CD8-positive, alpha-beta memory T cell (primary cell): ENCODE measurements at regions not wholly inside any gene's neighbourhood (a gene's known extent, or its start where the extent isn't known, plus 50 kb on each side); places are given as distances from the start of the nearest gene placed in this dataset.
A peak's percentile ranks its signal among the peaks of the same experiment; 100 is the strongest.
"Not testable (repeated sequence)": the region's sequence is repeated elsewhere in the genome, so short reads cannot be mapped to it uniquely, and the experiment has no call there.

Experiments used
- CTCF ChIA-PET: fragments of 350-600 bp; sonication (Branson Sonifier 250); formaldehyde crosslinking; loops from one replicate; lab custom pipeline; 2021; ENCODE audit warnings: antibody characterized with exemption; lab: Charles Lee
- POLR2A ChIA-PET: fragments of 350-600 bp; sonication (Branson Sonifier 250); formaldehyde crosslinking; loops from one replicate; lab custom pipeline; 2021; ENCODE audit warnings: antibody characterized with exemption; lab: Charles Lee
- DNase-seq, 5 donors: peaks; one replicate each; pipeline versions ENCODE4 v3.0.0 to v3.0.0-alpha.2; 2020 to 2022; ENCODE audit warnings: mixed read lengths in 1 of 5
- H3K27ac ChIP-seq: one replicate; pipeline ENCODE4 v1.7.0; 2013; ENCODE audit warnings: low read depth, mild to moderate bottlenecking, low read length, moderate library complexity
- H3K27me3 ChIP-seq: 2 replicates; pipeline ENCODE4 v1.7.0; 2013; ENCODE audit warnings: low read length, mild to moderate bottlenecking; ENCODE audit not compliant: insufficient read depth, poor library complexity, severe bottlenecking
- H3K36me3 ChIP-seq: 2 replicates; pipeline ENCODE4 v1.7.0; 2013; ENCODE audit warnings: mild to moderate bottlenecking, low read length, moderate library complexity; ENCODE audit not compliant: insufficient read depth
- H3K4me1 ChIP-seq: 2 replicates; pipeline ENCODE4 v1.7.0; 2013; ENCODE audit warnings: mild to moderate bottlenecking, low read length, moderate library complexity; ENCODE audit not compliant: insufficient read depth
- H3K4me3 ChIP-seq: 2 replicates; pipeline ENCODE4 v1.7.0; 2013; ENCODE audit warnings: mild to moderate bottlenecking, low read length
- H3K9me3 ChIP-seq: 2 replicates; pipeline ENCODE4 v1.7.0; 2013; ENCODE audit warnings: mild to moderate bottlenecking, low read length
- H3K27ac Mint-ChIP-seq, 8 donors: one replicate each; pipeline ENCODE4 v1.8.0; 2020 to 2021; ENCODE audit warnings: mixed read lengths in 8 of 8, mild to moderate bottlenecking in 6 of 8, inconsistent platforms in 3 of 8, moderate library complexity in 3 of 8
- H3K27me3 Mint-ChIP-seq, 2 donors: one replicate each; pipeline ENCODE4 v1.8.0; 2020 to 2021; ENCODE audit warnings: mixed read lengths in 2 of 2, mild to moderate bottlenecking in 1 of 2, moderate library complexity in 1 of 2
- H3K36me3 Mint-ChIP-seq, 3 donors: one replicate each; pipeline ENCODE4 v1.8.0; 2020 to 2021; ENCODE audit warnings: mixed read lengths in 3 of 3, inconsistent platforms in 1 of 3, mild to moderate bottlenecking in 1 of 3
- H3K4me1 Mint-ChIP-seq, 3 donors: one replicate each; pipeline ENCODE4 v1.8.0; 2020 to 2021; ENCODE audit warnings: mixed read lengths in 3 of 3, inconsistent platforms in 1 of 3, mild to moderate bottlenecking in 1 of 3
- H3K4me3 Mint-ChIP-seq, 7 donors: one replicate each; pipeline ENCODE4 v1.8.0; 2020 to 2021; ENCODE audit warnings: mixed read lengths in 7 of 7, mild to moderate bottlenecking in 6 of 7, moderate library complexity in 4 of 7, inconsistent platforms in 2 of 7
- H3K9me3 Mint-ChIP-seq, 5 donors: one replicate each; pipeline ENCODE4 v1.8.0; 2020 to 2022; ENCODE audit warnings: mixed read lengths in 5 of 5, mild to moderate bottlenecking in 3 of 5, moderate library complexity in 2 of 5, inconsistent platforms in 1 of 5

- DNase-seq, result no peak
- no peaks in the 10 kb centered on the region for H3K4me1 ChIP-seq
- H3K27me3 ChIP-seq, result no peaks in the 10 kb centered on the region
- peaks cover 13 to 75% (median 59%) of the 10 kb centered on the region in 3 donors for H3K36me3 Mint-ChIP-seq
- no peak overlapping the region for H3K4me3 ChIP-seq
- ChIA-PET POLR2A (no interaction called here), CTCF (no interaction called here)
- peaks cover 6% of the 10 kb centered on the region for H3K9me3 ChIP-seq
- H3K9me3 Mint-ChIP-seq, result peaks cover 20 to 46% (median 41%) of the 10 kb centered on the region in 5 donors
- H3K4me1 Mint-ChIP-seq, result peaks cover 0 to 4% (median 0%) of the 10 kb centered on the region in 3 donors
- no peak overlapping the region for H3K27ac ChIP-seq
- no peaks in the 10 kb centered on the region for H3K36me3 ChIP-seq
- peaks cover 0 to 2% of the 10 kb centered on the region in 2 donors for H3K27me3 Mint-ChIP-seq
- no peak overlapping the region for H3K27ac Mint-ChIP-seq
- no peak overlapping the region for H3K4me3 Mint-ChIP-seq
These were observed 117.4 kb upstream of the ZC4H2 start for GRCh38 chrX:65093658-65094057.

DNA sequence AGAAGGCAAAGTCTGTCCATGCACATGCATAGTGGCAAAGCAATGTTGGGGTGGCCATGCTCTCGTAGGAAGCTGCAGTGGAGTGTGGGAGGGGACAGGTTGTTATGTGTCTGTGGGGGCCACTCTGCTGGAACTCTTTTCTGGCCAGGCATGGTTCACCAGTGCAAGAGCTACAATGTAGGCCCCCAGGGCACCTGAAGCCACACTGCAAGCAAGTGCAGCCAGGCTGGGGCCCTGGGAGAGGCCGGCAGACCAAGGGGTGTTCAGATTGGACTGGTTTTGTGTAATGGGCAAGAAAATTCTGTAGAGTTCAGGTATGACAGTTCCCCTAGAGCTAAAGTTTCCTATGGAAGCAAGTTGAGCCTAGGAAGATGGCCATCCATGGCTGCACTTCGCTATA is 97.0 kb upstream of the ZC4H2 start:
- no peak overlapping the region for H3K4me3 ChIP-seq
- Mint-ChIP-seq H3K4me3 (no peak overlapping the region), H3K36me3 (peaks cover 37 to 97% (median 80%) of the 10 kb centered on the region in 3 donors), H3K4me1 (peaks cover 0 to 8% (median 0%) of the 10 kb centered on the region in 3 donors), H3K27ac (no peak overlapping the region), H3K27me3 (peaks cover 0 to 17% of the 10 kb centered on the region in 2 donors), H3K9me3 (peaks cover 21 to 77% (median 55%) of the 10 kb centered on the region in 5 donors)
- ChIA-PET POLR2A (no interaction called here), CTCF (no interaction called here)
- no peaks in the 10 kb centered on the region for H3K36me3 ChIP-seq
- H3K4me1 ChIP-seq, result no peaks in the 10 kb centered on the region
- no peak overlapping the region for H3K27ac ChIP-seq
- H3K9me3 ChIP-seq, result no peaks in the 10 kb centered on the region
- H3K27me3 ChIP-seq, result no peaks in the 10 kb centered on the region
- no peak for DNase-seq

GRCh38 chrX:65072590-65072989 is 96.3 kb upstream of the ZC4H2 start:
- Mint-ChIP-seq H3K27ac (no peak overlapping the region), H3K4me3 (no peak overlapping the region), H3K9me3 (peaks cover 22 to 74% (median 50%) of the 10 kb centered on the region in 5 donors), H3K4me1 (peaks cover 0 to 11% (median 0%) of the 10 kb centered on the region in 3 donors), H3K27me3 (peaks cover 0 to 17% of the 10 kb centered on the region in 2 donors), H3K36me3 (peaks cover 32 to 97% (median 78%) of the 10 kb centered on the region in 3 donors)
- no peaks in the 10 kb centered on the region for H3K27me3 ChIP-seq
- H3K4me1 ChIP-seq, result no peaks in the 10 kb centered on the region
- no peak overlapping the region for H3K4me3 ChIP-seq
- CTCF ChIA-PET, result no interaction called here
- H3K27ac ChIP-seq, result no peak overlapping the region
- H3K36me3 ChIP-seq, result no peaks in the 10 kb centered on the region
- no peak for DNase-seq
- POLR2A ChIA-PET, result no interaction called here
- no peaks in the 10 kb centered on the region for H3K9me3 ChIP-seq

DNA sequence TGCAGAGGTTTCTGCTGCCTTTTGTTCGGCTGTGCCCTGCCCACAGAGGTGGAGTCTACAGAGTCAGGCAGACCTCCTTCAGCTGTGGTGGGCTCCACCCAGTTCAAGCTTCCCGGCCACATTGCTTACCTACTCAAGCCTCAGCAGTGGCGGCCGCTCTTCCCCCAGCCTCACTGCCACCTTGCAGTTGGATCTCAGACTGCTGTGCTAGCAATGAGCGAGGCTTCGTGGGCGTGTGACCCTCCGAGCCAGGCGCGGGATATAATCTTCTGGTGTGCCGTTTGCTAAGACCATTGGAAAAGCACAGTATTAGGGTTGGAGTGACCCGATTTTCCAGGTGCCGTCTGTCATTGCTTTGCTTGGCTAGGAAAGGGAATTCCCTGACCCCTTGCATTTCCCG is 82.4 kb upstream of the ZC4H2 start:
- H3K36me3 ChIP-seq, H3K27ac Mint-ChIP-seq, H3K4me3 ChIP-seq, CTCF ChIA-PET, H3K4me1 ChIP-seq, H3K9me3 ChIP-seq, H3K27me3 ChIP-seq, H3K27ac ChIP-seq, H3K4me1 Mint-ChIP-seq, DNase-seq, H3K4me3 Mint-ChIP-seq, H3K27me3 Mint-ChIP-seq, POLR2A ChIA-PET: not testable (repeated sequence)
- H3K36me3 Mint-ChIP-seq, result peaks cover 6 to 60% (median 50%) of the 10 kb centered on the region in 3 donors
- H3K9me3 Mint-ChIP-seq, result peaks cover 0 to 44% (median 12%) of the 10 kb centered on the region in 5 donors

DNA sequence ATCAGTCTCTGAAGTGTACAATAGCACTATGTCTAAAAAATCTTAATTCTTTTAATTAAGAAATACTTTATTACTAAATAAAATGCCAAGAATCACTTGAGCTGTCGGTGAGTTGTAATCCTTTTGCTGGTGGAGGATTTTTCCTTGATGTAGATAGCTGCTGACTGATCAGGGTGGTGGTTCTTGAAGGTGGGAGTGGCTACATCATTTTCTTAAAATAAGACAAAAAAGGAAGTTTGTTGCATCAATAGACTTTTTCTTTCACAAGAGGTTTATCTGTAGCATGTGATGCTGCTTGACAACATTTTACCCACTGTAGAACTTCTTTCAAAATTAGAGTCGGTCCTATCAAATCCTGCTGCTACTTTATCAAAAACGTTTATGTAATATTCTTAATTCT is 68.8 kb upstream of the ZC4H2 start:
- H3K36me3 Mint-ChIP-seq, result peaks cover 0 to 20% (median 11%) of the 10 kb centered on the region in 3 donors
- ChIA-PET CTCF (no interaction called here), POLR2A (no interaction called here)
- H3K4me1 ChIP-seq, result no peaks in the 10 kb centered on the region
- no peak overlapping the region for H3K27ac Mint-ChIP-seq
- H3K36me3 ChIP-seq, result no peaks in the 10 kb centered on the region
- H3K4me3 Mint-ChIP-seq, result no peak overlapping the region
- H3K9me3 ChIP-seq, result no peaks in the 10 kb centered on the region
- H3K4me1 Mint-ChIP-seq, result peaks cover 4 to 19% (median 5%) of the 10 kb centered on the region in 3 donors
- no peak overlapping the region for H3K27ac ChIP-seq
- no peak overlapping the region for H3K4me3 ChIP-seq
- no peaks in the 10 kb centered on the region for H3K27me3 ChIP-seq
- DNase-seq, result no peak
- peaks cover 0 to 2% of the 10 kb centered on the region in 2 donors for H3K27me3 Mint-ChIP-seq
- H3K9me3 Mint-ChIP-seq, result peaks cover 6 to 9% (median 7%) of the 10 kb centered on the region in 5 donors

DNA sequence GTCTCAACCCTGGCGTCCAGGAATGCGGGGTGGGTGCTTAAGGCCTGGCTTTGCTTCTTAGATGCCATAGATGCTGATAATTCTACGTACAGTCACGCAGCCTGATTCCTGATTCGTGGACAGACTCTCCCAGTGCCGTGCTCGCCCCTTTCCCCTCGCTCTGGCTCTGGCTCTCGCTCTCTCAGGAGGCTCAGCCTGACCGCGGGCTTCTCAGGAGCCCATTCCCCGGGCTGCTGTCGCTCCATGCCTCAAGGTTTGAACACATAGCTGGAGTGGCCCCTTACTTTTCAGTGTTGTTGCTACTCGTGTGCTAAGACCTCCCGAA is 59.2 kb upstream of the ZC4H2 start:
- ChIA-PET CTCF (interaction anchor here (1.4 to 1.5 kb wide), 3 partner anchors 11 to 494 kb away, joined by 4 to 5 read pairs (median 5); partner anchors contain the start of gene ZC4H2), POLR2A (interaction anchor here (1.0 kb wide), 1 partner anchor 641 kb away, joined by 4 read pairs; the partner anchor contains the start of gene MTMR8)
- H3K4me3 Mint-ChIP-seq, result peak overlapping the region; percentile 91 to 95 (median 93)
- H3K36me3 Mint-ChIP-seq, result peaks cover 0 to 4% (median 0%) of the 10 kb centered on the region in 3 donors
- no peaks in the 10 kb centered on the region for H3K27me3 ChIP-seq
- H3K27ac ChIP-seq, result peak overlapping the region; percentile 65
- no peaks in the 10 kb centered on the region for H3K4me1 ChIP-seq
- H3K27ac Mint-ChIP-seq, result peak overlapping the region; percentile 63 to 95 (median 92)
- peaks cover 0 to 15% of the 10 kb centered on the region in 2 donors for H3K27me3 Mint-ChIP-seq
- no peaks in the 10 kb centered on the region for H3K9me3 Mint-ChIP-seq
- peak overlapping the region; percentile 77 for H3K4me3 ChIP-seq
- H3K36me3 ChIP-seq, result no peaks in the 10 kb centered on the region
- DNase-seq, result no peak
- peaks cover 18 to 43% (median 18%) of the 10 kb centered on the region in 3 donors for H3K4me1 Mint-ChIP-seq
- H3K9me3 ChIP-seq, result no peaks in the 10 kb centered on the region

DNA sequence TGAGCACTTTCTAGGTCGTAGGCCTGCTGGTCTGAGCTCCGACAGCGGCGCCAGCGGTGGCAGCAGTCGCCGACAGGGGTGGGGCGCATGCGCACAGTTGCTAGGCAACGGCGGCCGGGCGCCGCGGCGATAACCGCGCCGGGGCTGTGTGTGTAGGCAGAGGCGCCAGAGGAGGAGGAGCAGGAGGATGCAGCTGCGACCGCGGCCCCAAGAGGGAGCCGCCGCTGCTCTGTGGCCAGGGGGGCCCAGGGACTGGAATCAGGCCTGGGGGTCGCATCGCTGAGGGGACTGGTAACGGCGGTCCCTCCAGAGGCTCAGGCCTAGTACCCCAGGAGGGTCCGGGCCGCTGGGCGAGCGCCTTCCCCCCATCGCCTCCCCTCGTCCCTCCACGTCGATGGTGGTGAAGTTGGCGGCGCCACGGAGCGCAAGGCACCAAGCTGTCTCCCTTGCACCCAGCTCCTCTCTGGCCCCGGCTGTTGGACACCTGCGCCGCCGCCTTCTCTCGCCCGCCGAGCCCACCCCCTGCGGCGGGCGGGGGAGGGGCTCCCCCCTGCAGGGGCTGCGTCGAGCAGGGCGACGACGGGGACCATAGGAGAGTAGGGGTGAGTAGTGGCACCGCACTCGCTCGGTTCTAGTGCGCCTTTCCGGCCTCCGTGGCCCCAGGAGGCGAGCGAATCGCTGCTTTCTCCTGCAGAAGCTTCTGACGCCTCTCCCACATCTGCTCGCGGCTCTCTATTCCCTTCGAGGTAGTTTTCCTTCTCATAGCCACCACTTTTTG is 58.6 kb upstream of the ZC4H2 start, which contains the start of gene ZC3H12B:
Gene ZC3H12B, plus strand, starts transcription at position 159 of the 778 bp plus-strand sequence.
- H3K27ac Mint-ChIP-seq, result peak within 1 kb of the TSS; percentile 81 to 99 (median 96)
- Histone ChIP-seq H3K4me1 (no peaks in the 10 kb centered on the region), H3K27ac (peak within 1 kb of the TSS; percentile 65), H3K36me3 (no peaks in the 10 kb centered on the region), H3K27me3 (no peaks in the 10 kb centered on the region), H3K9me3 (no peaks in the 10 kb centered on the region), H3K4me3 (peak within 1 kb of the TSS; percentile 77)
- DNase-seq, result peak; percentile 53 to 89 (median 79)
- peaks cover 18 to 43% (median 18%) of the 10 kb centered on the region in 3 donors for H3K4me1 Mint-ChIP-seq
- H3K36me3 Mint-ChIP-seq, result peaks cover 0 to 4% (median 0%) of the 10 kb centered on the region in 3 donors
- peak within 1 kb of the TSS; percentile 91 to 95 (median 93) for H3K4me3 Mint-ChIP-seq
- no peaks in the 10 kb centered on the region for H3K9me3 Mint-ChIP-seq
- POLR2A ChIA-PET, result interaction anchor here (0.9 to 1.0 kb wide), 2 partner anchors 496 to 640 kb away, joined by 3 to 4 read pairs; partner anchors contain the start of gene MTMR8
- CTCF ChIA-PET, result interaction anchor here (1.1 to 1.5 kb wide), 4 partner anchors 10 to 494 kb away, joined by 3 to 5 read pairs (median 4); partner anchors contain the start of gene ZC4H2
- peaks cover 0 to 14% of the 10 kb centered on the region in 2 donors for H3K27me3 Mint-ChIP-seq

GRCh38 chrX:65034292-65034667 is 58.0 kb upstream of the ZC4H2 start:
- Histone ChIP-seq H3K27ac (peak overlapping the region; percentile 65), H3K27me3 (no peaks in the 10 kb centered on the region), H3K4me1 (no peaks in the 10 kb centered on the region), H3K4me3 (peak overlapping the region; percentile 77), H3K36me3 (no peaks in the 10 kb centered on the region), H3K9me3 (no peaks in the 10 kb centered on the region)
- no peak for DNase-seq
- peaks cover 0 to 4% (median 0%) of the 10 kb centered on the region in 3 donors for H3K36me3 Mint-ChIP-seq
- H3K9me3 Mint-ChIP-seq, result no peaks in the 10 kb centered on the region
- peaks cover 18 to 48% (median 18%) of the 10 kb centered on the region in 3 donors for H3K4me1 Mint-ChIP-seq
- H3K4me3 Mint-ChIP-seq, result peak overlapping the region; percentile 87 to 95 (median 93)
- H3K27me3 Mint-ChIP-seq, result peaks cover 0 to 17% of the 10 kb centered on the region in 2 donors
- ChIA-PET POLR2A (interaction anchor here (0.9 kb wide), 1 partner anchor 497 kb away, joined by 3 read pairs; no protein-coding TSS in a partner anchor), CTCF (interaction anchor here (1.1 to 1.5 kb wide), 4 partner anchors 10 to 495 kb away, joined by 3 to 5 read pairs (median 4); partner anchors contain the start of gene ZC4H2)
- peak overlapping the region; percentile 81 to 99 (median 96) for H3K27ac Mint-ChIP-seq
